Liver (tissue), 3 donors: ENCODE measurements at regions not wholly inside any gene's neighbourhood (a gene's known extent, or its start where the extent isn't known, plus 50 kb on each side); places are given as distances from the start of the nearest gene placed in this dataset.

Source experiments
- EGR1 ChIP-seq, 2 donors: IDR thresholded peaks; 2 replicates each; pipeline ENCODE4 v1.6.1; 2016 to 2018; ENCODE audit warnings: antibody characterized with exemption in 2 of 2, low read depth in 2 of 2
- GABPA ChIP-seq, 2 donors: IDR thresholded peaks in 1 of 2; conservative IDR thresholded peaks in 1 of 2; 2 replicates each; pipeline ENCODE4 v1.6.1; 2016; ENCODE audit warnings: antibody characterized with exemption in 2 of 2, mild to moderate bottlenecking in 1 of 2, moderate library complexity in 1 of 2
- JUND ChIP-seq, 2 donors: IDR thresholded peaks; 2 replicates each; pipeline ENCODE4 v1.6.1; 2016; ENCODE audit warnings: antibody characterized with exemption in 2 of 2
- NR2F2 ChIP-seq: IDR thresholded peaks from 2 replicates; pipeline ENCODE4 v1.6.1; 2016; ENCODE audit warnings: antibody characterized with exemption
- RXRA ChIP-seq, 2 donors: IDR thresholded peaks; 2 replicates each; pipeline ENCODE4 v1.6.1; 2017 to 2018; ENCODE audit warnings: antibody characterized with exemption in 2 of 2, mild to moderate bottlenecking in 1 of 2
- TAF1 ChIP-seq: conservative IDR thresholded peaks from 2 replicates; pipeline ENCODE4 v1.6.1; 2016; ENCODE audit warnings: antibody characterized with exemption, mild to moderate bottlenecking
- YY1 ChIP-seq: IDR thresholded peaks from 2 replicates; pipeline ENCODE4 v1.6.1; 2016; ENCODE audit warnings: antibody characterized with exemption, mild to moderate bottlenecking
- TF ChIP-seq, protein P1 (sequence below): fragments of 150-350 bp; IDR thresholded peaks from 2 replicates; pipeline ENCODE4 v1.5.1; 2017; ENCODE audit warnings: improper control_type of control experiment, low read depth, low read length; ENCODE audit not compliant: missing input control
- TF ChIP-seq, protein P2 (sequence below): IDR thresholded peaks from 2 replicates; pipeline ENCODE4 v1.6.1; 2016; ENCODE audit warnings: antibody characterized with exemption, mild to moderate bottlenecking
- TF ChIP-seq, protein P3 (sequence below): IDR thresholded peaks from 2 replicates; pipeline ENCODE4 v1.6.1; 2016; ENCODE audit warnings: antibody characterized with exemption
- TF ChIP-seq, protein P4 (sequence below): IDR thresholded peaks from 2 replicates; pipeline ENCODE4 v1.6.1; 2016; ENCODE audit warnings: antibody characterized with exemption
- donor health status: healthy.
- donor health status: healthy.

DNA sequence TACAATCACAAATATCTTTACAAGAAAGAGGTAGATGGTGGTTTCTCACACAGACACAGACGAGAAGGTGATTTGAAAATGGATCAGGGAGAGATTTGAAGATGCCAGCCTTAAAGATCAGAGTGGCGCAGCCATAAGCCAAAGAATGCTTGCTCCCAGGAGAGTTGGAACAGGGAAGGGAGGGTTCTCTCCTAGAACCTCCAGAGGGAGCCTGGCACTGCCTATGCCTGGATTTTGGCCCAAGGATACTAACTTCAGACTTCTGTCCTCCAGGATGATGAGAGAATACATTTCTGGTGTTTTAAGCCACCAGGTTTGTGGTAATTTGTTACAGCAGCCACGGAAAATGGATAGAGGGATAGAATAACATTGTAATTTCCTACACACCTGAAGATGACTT, 279.1 kb downstream of the FAM43A start:
- TF ChIP-seq, protein P1, sequence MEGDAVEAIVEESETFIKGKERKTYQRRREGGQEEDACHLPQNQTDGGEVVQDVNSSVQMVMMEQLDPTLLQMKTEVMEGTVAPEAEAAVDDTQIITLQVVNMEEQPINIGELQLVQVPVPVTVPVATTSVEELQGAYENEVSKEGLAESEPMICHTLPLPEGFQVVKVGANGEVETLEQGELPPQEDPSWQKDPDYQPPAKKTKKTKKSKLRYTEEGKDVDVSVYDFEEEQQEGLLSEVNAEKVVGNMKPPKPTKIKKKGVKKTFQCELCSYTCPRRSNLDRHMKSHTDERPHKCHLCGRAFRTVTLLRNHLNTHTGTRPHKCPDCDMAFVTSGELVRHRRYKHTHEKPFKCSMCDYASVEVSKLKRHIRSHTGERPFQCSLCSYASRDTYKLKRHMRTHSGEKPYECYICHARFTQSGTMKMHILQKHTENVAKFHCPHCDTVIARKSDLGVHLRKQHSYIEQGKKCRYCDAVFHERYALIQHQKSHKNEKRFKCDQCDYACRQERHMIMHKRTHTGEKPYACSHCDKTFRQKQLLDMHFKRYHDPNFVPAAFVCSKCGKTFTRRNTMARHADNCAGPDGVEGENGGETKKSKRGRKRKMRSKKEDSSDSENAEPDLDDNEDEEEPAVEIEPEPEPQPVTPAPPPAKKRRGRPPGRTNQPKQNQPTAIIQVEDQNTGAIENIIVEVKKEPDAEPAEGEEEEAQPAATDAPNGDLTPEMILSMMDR = no peak
- TF ChIP-seq, protein P2, sequence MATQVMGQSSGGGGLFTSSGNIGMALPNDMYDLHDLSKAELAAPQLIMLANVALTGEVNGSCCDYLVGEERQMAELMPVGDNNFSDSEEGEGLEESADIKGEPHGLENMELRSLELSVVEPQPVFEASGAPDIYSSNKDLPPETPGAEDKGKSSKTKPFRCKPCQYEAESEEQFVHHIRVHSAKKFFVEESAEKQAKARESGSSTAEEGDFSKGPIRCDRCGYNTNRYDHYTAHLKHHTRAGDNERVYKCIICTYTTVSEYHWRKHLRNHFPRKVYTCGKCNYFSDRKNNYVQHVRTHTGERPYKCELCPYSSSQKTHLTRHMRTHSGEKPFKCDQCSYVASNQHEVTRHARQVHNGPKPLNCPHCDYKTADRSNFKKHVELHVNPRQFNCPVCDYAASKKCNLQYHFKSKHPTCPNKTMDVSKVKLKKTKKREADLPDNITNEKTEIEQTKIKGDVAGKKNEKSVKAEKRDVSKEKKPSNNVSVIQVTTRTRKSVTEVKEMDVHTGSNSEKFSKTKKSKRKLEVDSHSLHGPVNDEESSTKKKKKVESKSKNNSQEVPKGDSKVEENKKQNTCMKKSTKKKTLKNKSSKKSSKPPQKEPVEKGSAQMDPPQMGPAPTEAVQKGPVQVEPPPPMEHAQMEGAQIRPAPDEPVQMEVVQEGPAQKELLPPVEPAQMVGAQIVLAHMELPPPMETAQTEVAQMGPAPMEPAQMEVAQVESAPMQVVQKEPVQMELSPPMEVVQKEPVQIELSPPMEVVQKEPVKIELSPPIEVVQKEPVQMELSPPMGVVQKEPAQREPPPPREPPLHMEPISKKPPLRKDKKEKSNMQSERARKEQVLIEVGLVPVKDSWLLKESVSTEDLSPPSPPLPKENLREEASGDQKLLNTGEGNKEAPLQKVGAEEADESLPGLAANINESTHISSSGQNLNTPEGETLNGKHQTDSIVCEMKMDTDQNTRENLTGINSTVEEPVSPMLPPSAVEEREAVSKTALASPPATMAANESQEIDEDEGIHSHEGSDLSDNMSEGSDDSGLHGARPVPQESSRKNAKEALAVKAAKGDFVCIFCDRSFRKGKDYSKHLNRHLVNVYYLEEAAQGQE = no peak
- TF ChIP-seq EGR1 (IDR thresholded peaks at IDR 0.05; ENCODE audit: low read depth in 2 of 2) (no peak), RXRA (IDR thresholded peaks at IDR 0.05) (no peak), GABPA (IDR thresholded peaks at IDR 0.05 in 1 of 2, conservative IDR thresholded peaks at IDR 0.05 in 1 of 2) (no peak), JUND (IDR thresholded peaks at IDR 0.05) (no peak), NR2F2 (no peak), YY1 (no peak), TAF1 (no peak)
- TF ChIP-seq, protein P3, sequence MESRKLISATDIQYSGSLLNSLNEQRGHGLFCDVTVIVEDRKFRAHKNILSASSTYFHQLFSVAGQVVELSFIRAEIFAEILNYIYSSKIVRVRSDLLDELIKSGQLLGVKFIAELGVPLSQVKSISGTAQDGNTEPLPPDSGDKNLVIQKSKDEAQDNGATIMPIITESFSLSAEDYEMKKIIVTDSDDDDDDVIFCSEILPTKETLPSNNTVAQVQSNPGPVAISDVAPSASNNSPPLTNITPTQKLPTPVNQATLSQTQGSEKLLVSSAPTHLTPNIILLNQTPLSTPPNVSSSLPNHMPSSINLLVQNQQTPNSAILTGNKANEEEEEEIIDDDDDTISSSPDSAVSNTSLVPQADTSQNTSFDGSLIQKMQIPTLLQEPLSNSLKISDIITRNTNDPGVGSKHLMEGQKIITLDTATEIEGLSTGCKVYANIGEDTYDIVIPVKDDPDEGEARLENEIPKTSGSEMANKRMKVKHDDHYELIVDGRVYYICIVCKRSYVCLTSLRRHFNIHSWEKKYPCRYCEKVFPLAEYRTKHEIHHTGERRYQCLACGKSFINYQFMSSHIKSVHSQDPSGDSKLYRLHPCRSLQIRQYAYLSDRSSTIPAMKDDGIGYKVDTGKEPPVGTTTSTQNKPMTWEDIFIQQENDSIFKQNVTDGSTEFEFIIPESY = no peak
- TF ChIP-seq, protein P4, sequence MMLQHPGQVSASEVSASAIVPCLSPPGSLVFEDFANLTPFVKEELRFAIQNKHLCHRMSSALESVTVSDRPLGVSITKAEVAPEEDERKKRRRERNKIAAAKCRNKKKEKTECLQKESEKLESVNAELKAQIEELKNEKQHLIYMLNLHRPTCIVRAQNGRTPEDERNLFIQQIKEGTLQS = no peak
